ENCODE measurements at regions not wholly inside any gene's neighbourhood (a gene's known extent, or its start where the extent isn't known, plus 50 kb on each side); places are given as distances from the start of the nearest gene placed in this dataset.

GRCh38 chr6:27630727-27631608 is 158.1 kb upstream of the ZNF184 start (continued):
- TF ChIP-seq REST (IDR thresholded peaks at IDR 0.05) (no peak), YY1 (IDR thresholded peaks at IDR 0.05) (no peak), HNF4A (conservative IDR thresholded peaks at IDR 0.05) (no peak), FOXA1 (IDR thresholded peaks at IDR 0.05) (no peak), HNF4G (IDR thresholded peaks at IDR 0.05) (no peak)

GRCh38 chr6:27624694-27625262 is 151.9 kb upstream of the ZNF184 start:
- TF ChIP-seq ATF3 (IDR thresholded peaks at IDR 0.05) = no peak
- TF ChIP-seq FOXA2 (IDR thresholded peaks at IDR 0.05) = no peak
- TF ChIP-seq HNF4G (IDR thresholded peaks at IDR 0.05) = no peak
- no peak for TF ChIP-seq CTCF (IDR thresholded peaks at IDR 0.05; ENCODE audit: low read depth, low read length, missing input control)
- no peak for TF ChIP-seq FOXA1 (IDR thresholded peaks at IDR 0.05)
- no peak for TF ChIP-seq SP1 (IDR thresholded peaks at IDR 0.05)
- TF ChIP-seq MAX (IDR thresholded peaks at IDR 0.05) = no peak
- no peak for TF ChIP-seq HNF4A (conservative IDR thresholded peaks at IDR 0.05)
- no peak for TF ChIP-seq REST (IDR thresholded peaks at IDR 0.05)
- H3K4me1 ChIP-seq (ENCODE audit: control insufficient read depth in 4 of 4, insufficient read depth in 4 of 4, low read length in 3 of 4) = no peaks in the 10 kb centered on the region
- no peak overlapping the region for H3K9ac ChIP-seq (ENCODE audit: low read depth in 1 of 2, low read length in 2 of 2)
- WGBS = 53% methylated on average over 3 of the region's 3 CpGs
- peaks cover 0 to 3% (median 0%) of the 10 kb centered on the region in 4 donors for H3K27me3 ChIP-seq (ENCODE audit: control insufficient read depth in 4 of 4, insufficient read depth in 4 of 4, low read length in 3 of 4)
- no peaks in the 10 kb centered on the region for H3K36me3 ChIP-seq (ENCODE audit: control insufficient read depth in 4 of 4, insufficient read depth in 3 of 4, low read depth in 1 of 4, low read length in 3 of 4)
- no peak overlapping the region for H3K27ac ChIP-seq (ENCODE audit: low read depth in 1 of 2, low read length in 2 of 2)
- no peaks in the 10 kb centered on the region for H3K9me3 ChIP-seq (ENCODE audit: control insufficient read depth in 4 of 4, low read length in 3 of 4)
- no peak for DNase-seq (ENCODE audit: low spot score)
- H3K4me3 ChIP-seq (ENCODE audit: low read depth in 1 of 3, low read length in 3 of 3) = no peak overlapping the region
